ENCODE measurements at regions not wholly inside any gene's neighbourhood (a gene's known extent, or its start where the extent isn't known, plus 50 kb on each side); places are given as distances from the start of the nearest gene placed in this dataset.

DNA sequence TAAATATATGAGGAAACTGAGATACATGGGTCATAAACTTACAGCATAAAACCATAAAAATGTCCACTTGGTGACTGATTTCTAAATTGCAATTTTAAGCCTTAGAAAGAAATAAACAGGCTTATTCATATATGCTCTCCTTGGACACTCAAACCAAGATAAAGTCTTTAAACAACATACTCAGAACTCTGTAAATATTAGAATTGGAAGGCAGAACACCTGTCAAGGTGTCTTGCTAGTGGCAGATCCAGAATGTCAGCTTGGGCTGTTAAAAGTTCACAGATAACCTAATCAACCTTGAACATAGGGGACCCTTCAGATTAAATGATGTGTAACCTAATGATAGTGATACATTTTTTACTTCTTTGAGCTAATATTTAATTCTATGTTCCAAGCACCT, 208.1 kb upstream of the ARSJ start:
- no peak for DNase-seq (ENCODE audit: low read depth)
- TF ChIP-seq, protein P1, sequence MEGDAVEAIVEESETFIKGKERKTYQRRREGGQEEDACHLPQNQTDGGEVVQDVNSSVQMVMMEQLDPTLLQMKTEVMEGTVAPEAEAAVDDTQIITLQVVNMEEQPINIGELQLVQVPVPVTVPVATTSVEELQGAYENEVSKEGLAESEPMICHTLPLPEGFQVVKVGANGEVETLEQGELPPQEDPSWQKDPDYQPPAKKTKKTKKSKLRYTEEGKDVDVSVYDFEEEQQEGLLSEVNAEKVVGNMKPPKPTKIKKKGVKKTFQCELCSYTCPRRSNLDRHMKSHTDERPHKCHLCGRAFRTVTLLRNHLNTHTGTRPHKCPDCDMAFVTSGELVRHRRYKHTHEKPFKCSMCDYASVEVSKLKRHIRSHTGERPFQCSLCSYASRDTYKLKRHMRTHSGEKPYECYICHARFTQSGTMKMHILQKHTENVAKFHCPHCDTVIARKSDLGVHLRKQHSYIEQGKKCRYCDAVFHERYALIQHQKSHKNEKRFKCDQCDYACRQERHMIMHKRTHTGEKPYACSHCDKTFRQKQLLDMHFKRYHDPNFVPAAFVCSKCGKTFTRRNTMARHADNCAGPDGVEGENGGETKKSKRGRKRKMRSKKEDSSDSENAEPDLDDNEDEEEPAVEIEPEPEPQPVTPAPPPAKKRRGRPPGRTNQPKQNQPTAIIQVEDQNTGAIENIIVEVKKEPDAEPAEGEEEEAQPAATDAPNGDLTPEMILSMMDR (IDR thresholded peaks at IDR 0.05; ENCODE audit: insufficient read depth, low read depth, low read length, missing control alignments): no peak
- H3K4me3 ChIP-seq (ENCODE audit: low read depth, low read length): no peak overlapping the region

DNA sequence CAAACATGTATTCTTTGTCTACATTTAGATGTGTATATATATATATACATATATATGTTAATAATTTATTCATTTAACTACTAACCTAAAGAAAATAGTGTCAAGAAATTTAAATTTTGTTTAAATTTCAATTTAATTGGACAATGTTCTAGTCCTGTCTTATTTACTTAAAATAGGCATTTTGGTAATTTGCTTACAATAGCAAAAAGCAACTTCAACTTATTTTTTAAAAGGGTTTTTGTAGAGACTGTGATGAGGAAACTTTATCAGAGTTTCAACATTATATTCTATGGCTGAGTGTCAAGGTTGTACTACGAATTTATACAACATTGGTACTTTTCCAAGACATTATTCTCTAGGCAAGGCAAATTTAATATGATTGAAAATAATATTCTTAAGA, 212.0 kb upstream of the ARSJ start:
- TF ChIP-seq, protein P1 (IDR thresholded peaks at IDR 0.05; ENCODE audit: insufficient read depth, low read depth, low read length, missing control alignments): no peak

DNA sequence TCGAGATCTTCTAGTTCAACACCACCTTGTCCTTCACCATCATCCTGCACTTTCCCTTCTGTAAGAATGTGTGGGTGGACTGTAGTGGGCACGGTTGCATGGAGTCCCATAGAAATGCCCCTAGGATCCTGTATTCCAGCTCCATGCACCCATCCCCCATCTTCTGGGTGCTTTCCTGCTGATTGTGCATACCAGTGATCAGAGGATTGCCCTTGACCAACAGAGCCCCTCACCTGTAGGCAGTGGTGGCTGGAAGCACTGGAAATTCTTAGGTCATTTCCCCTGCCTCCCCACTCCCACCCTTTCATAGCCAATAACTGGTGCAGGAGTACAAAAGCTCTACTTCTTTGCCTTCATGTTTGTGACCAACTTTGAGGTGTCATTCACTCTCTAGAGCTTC, 213.4 kb upstream of the ARSJ start:
- no peak for DNase-seq (ENCODE audit: low read depth)
- no peak overlapping the region for H3K4me3 ChIP-seq (ENCODE audit: low read depth, low read length)
- TF ChIP-seq, protein P1 (IDR thresholded peaks at IDR 0.05; ENCODE audit: insufficient read depth, low read depth, low read length, missing control alignments): no peak

More for the DNA sequence above, 212.0 kb upstream of the ARSJ start:
- H3K4me3 ChIP-seq (ENCODE audit: low read depth, low read length): no peak overlapping the region
- DNase-seq (ENCODE audit: low read depth): no peak

DNA sequence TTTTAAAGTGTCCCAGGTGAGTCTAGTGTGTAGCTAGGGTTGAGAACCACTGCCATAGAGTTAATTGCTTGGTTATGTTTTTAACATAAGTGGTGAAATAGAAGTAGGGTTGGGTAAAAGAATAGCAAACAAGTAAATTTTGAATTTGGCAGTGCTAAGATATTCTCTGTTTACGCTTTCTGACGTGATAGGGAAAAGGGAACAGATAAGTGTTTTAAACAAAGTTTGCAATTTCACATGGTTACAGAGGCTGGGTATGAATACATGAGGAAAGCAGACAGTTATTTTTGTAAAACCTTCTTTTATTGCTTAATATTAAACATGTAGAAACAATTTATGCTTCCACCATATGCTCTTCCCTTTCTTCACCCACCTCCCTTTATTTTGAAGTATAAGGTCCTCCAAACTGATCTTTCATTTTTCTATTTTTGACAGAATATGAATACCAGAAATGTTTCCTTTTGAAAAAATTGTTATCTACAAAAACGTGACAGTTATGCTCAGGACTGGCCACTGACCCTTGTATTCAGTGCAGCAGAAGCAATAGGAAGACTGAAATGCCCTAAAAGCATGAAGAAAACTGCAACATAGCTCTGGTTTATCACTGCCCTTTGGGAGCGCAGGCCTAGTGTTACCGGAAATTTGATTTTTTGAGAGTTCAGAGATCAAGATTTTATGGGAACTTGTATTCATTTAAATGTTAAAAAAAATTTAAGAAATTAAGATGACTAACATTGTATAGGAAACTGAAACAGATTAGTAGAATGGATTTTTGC, 214.4 kb upstream of the ARSJ start:
- DNase-seq (ENCODE audit: low read depth): no peak
- TF ChIP-seq, protein P1 (IDR thresholded peaks at IDR 0.05; ENCODE audit: insufficient read depth, low read depth, low read length, missing control alignments): no peak
- H3K4me3 ChIP-seq (ENCODE audit: low read depth, low read length): no peak overlapping the region

DNA sequence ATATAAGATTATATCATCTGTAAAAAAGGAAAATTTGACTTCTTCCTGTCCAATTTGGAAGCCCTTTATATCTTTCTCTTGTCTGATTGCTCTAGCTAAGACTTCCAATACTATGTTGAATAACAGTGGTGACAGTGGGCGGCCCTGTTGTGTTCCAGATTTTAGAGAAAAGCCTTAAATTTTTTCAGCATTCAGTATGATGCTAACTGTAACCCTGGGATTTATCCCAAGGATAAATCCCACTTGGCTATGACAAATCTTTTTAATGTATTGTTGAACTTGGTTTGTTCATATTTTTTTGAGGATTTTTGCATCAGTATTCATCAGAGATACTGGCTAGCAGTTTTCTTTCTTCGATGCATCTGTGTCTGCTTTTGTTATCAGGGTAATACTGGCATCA, 217.2 kb upstream of the ARSJ start:
- no peak for DNase-seq (ENCODE audit: low read depth)
- no peak overlapping the region for H3K4me3 ChIP-seq (ENCODE audit: low read depth, low read length)
- TF ChIP-seq, protein P1 (IDR thresholded peaks at IDR 0.05; ENCODE audit: insufficient read depth, low read depth, low read length, missing control alignments): no peak

DNA sequence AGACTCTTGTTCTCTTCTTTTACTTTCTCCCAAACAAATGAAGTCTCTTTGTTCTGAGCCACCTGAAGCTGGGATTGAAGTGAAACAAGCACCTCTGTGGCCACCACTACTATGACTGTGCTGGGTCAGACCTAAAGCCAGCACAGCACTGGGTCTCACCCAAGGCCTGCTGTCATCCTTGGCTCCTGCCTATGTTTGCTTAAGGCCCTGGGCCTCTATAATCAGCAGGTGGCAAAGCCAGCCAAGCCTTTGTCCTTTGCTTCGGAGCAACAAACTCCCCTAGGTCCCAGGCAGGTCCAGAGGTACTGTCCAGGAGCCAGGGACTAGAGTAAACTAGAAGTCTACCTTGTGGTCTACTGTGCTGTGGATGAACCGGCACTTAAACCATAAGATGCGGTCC, 220.6 kb upstream of the ARSJ start:
- TF ChIP-seq, protein P1 (IDR thresholded peaks at IDR 0.05; ENCODE audit: insufficient read depth, low read depth, low read length, missing control alignments): no peak
- DNase-seq (ENCODE audit: low read depth): no peak
- H3K4me3 ChIP-seq (ENCODE audit: low read depth, low read length): no peak overlapping the region

DNA sequence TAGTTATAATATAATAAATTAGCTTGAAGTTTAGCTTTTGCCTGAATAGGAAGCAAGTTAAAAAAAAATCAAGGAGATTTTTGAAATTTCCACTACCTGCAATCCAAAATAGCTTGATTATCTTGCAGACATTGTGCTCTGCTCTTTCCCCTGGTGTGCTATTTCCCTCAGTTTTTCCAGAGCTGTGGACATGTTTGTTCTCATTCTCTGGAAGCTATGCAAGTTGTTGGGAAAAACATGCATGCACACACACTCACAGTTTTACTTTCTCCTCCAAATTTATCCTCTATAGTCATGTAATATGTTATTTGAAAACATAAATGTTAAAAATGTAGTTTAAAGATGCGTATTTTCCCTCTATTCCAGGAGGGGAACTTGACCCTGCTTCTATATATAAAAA, 225.8 kb upstream of the ARSJ start:
- TF ChIP-seq, protein P1 (IDR thresholded peaks at IDR 0.05; ENCODE audit: insufficient read depth, low read depth, low read length, missing control alignments): no peak
- no peak overlapping the region for H3K4me3 ChIP-seq (ENCODE audit: low read depth, low read length)
- no peak for DNase-seq (ENCODE audit: low read depth)

Data from GM12865 (cell line).